Adrenal gland (tissue), 5 donors: ENCODE measurements at regions not wholly inside any gene's neighbourhood (a gene's known extent, or its start where the extent isn't known, plus 50 kb on each side); places are given as distances from the start of the nearest gene placed in this dataset.

Experiments
- POLR2A ChIP-seq, 2 donors: fragments of 450-650 bp; IDR thresholded peaks; one replicate each; pipeline ENCODE4 v1.6.1; 2017; ENCODE audit warnings: antibody characterized with exemption in 2 of 2, mild to moderate bottlenecking in 2 of 2, moderate library complexity in 1 of 2
- TF ChIP-seq, protein P1 (sequence below), 6 experiments: fragments of 450-650 bp in 4 of 6; fragments of 200-600 bp in 2 of 6; sonication (generic) in 1 of 6; IDR thresholded peaks; 1 replicate in 5 of 6; 2 replicates in 1 of 6; pipeline versions ENCODE4 v1.5.1 to v1.8.0; 2016 to 2021; ENCODE audit warnings: antibody characterized with exemption in 6 of 6, mild to moderate bottlenecking in 2 of 6, moderate library complexity in 1 of 6
- donor health status: DM: no; HTN: no; CAD: no.

DNA sequence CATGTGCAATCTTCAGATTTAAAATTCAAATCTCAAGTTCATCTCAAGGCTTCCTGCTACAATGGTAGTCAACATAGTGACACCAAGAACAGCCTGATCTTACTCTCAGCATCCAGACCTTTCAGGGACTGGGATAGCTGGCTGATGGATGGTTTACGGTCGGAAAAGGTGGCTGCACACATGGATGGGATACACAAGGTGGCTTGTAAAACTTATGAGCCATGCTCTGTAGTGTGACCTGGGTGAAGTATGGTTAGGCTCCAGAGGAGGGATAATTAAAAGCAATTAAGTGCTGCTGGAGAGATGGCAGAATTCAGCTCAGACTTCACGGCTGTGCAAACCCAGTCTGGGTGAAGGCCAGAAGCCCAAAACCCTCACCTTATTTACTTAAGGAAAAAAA is 379.5 kb downstream of the NFIB start:
- TF ChIP-seq POLR2A (IDR thresholded peaks at IDR 0.05) = no peak
- TF ChIP-seq, protein P1, sequence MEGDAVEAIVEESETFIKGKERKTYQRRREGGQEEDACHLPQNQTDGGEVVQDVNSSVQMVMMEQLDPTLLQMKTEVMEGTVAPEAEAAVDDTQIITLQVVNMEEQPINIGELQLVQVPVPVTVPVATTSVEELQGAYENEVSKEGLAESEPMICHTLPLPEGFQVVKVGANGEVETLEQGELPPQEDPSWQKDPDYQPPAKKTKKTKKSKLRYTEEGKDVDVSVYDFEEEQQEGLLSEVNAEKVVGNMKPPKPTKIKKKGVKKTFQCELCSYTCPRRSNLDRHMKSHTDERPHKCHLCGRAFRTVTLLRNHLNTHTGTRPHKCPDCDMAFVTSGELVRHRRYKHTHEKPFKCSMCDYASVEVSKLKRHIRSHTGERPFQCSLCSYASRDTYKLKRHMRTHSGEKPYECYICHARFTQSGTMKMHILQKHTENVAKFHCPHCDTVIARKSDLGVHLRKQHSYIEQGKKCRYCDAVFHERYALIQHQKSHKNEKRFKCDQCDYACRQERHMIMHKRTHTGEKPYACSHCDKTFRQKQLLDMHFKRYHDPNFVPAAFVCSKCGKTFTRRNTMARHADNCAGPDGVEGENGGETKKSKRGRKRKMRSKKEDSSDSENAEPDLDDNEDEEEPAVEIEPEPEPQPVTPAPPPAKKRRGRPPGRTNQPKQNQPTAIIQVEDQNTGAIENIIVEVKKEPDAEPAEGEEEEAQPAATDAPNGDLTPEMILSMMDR (IDR thresholded peaks at IDR 0.05) = no peak
